SKM-1 (cell line): ENCODE measurements at regions not wholly inside any gene's neighbourhood (a gene's known extent, or its start where the extent isn't known, plus 50 kb on each side); places are given as distances from the start of the nearest gene placed in this dataset.
"Not testable (repeated sequence)": the region's sequence is repeated elsewhere in the genome, so short reads cannot be mapped to it uniquely, and the experiment has no call there.

ENCODE experiments used
- DNase-seq: peaks from one replicate; lab custom pipeline; 2025; ENCODE audit not compliant: unreplicated experiment; lab: John Stamatoyannopoulos, UW

GRCh38 chr7:81150951-81151361 is 232.1 kb upstream of the SEMA3C start:
- DNase-seq = no peak

- DNase-seq = no peak
These were observed 225.0 kb upstream of the SEMA3C start for GRCh38 chr7:81143856-81144255.

- not testable (repeated sequence) for DNase-seq
These were observed 222.7 kb upstream of the SEMA3C start for GRCh38 chr7:81141257-81142205.

- DNase-seq = peak; percentile 54
These were observed 221.9 kb upstream of the SEMA3C start for GRCh38 chr7:81140775-81141174.

- no peak for DNase-seq
These were observed 221.4 kb upstream of the SEMA3C start for GRCh38 chr7:81140252-81140651.

- DNase-seq = no peak
These were observed 220.0 kb upstream of the SEMA3C start for GRCh38 chr7:81138870-81139269.

GRCh38 chr7:81135324-81135723 is 216.5 kb upstream of the SEMA3C start:
- no peak for DNase-seq

GRCh38 chr7:81128011-81128410 is 209.2 kb upstream of the SEMA3C start:
- no peak for DNase-seq

GRCh38 chr7:81120803-81121202 is 202.0 kb upstream of the SEMA3C start:
- no peak for DNase-seq

GRCh38 chr7:81120111-81120510 is 201.3 kb upstream of the SEMA3C start:
- no peak for DNase-seq

- DNase-seq = no peak
These were observed 195.8 kb upstream of the SEMA3C start for GRCh38 chr7:81114633-81115032.

- DNase-seq = no peak
These were observed 193.9 kb upstream of the SEMA3C start for GRCh38 chr7:81112731-81113130.

- no peak for DNase-seq
These were observed 193.1 kb upstream of the SEMA3C start for GRCh38 chr7:81111781-81112540.

- DNase-seq = no peak
These were observed 192.5 kb upstream of the SEMA3C start for GRCh38 chr7:81111358-81111757.

GRCh38 chr7:81110673-81111072 is 191.8 kb upstream of the SEMA3C start:
- no peak for DNase-seq

GRCh38 chr7:81098213-81098612 is 179.4 kb upstream of the SEMA3C start:
- no peak for DNase-seq

GRCh38 chr7:81094952-81095351 is 176.1 kb upstream of the SEMA3C start:
- no peak for DNase-seq

GRCh38 chr7:81081616-81082015 is 162.8 kb upstream of the SEMA3C start:
- no peak for DNase-seq

- no peak for DNase-seq
These were observed 161.7 kb upstream of the SEMA3C start for GRCh38 chr7:81080553-81080952.

- DNase-seq = no peak
These were observed 160.9 kb upstream of the SEMA3C start for GRCh38 chr7:81079746-81080145.

- no peak for DNase-seq
These were observed 156.3 kb upstream of the SEMA3C start for GRCh38 chr7:81075150-81075549.

GRCh38 chr7:81074406-81074805 is 155.6 kb upstream of the SEMA3C start:
- DNase-seq = no peak
